ENCODE measurements at regions not wholly inside any gene's neighbourhood (a gene's known extent, or its start where the extent isn't known, plus 50 kb on each side); places are given as distances from the start of the nearest gene placed in this dataset.

GRCh38 chr11:128222245-128222884 lies 365.0 kb downstream of the ETS1 start:
- Histone ChIP-seq H3K4me2 (ENCODE audit: low read length) (no peak overlapping the region), H3F3A (ENCODE audit: control insufficient read depth, insufficient read depth) (no peaks in the 10 kb centered on the region), H3K27me3 (ENCODE audit: control insufficient read depth, low read length) (no peaks in the 10 kb centered on the region), H3K9me3 (ENCODE audit: control insufficient read depth, insufficient read depth, low read length) (no peaks in the 10 kb centered on the region), H3K9me2 (replicated peaks; ENCODE audit: control insufficient read depth, low read length) (no peaks in the 10 kb centered on the region), H3K36me3 (ENCODE audit: control insufficient read depth, low read length) (no peaks in the 10 kb centered on the region), H3K4me1 (ENCODE audit: control insufficient read depth, low read length) (no peaks in the 10 kb centered on the region), H3K79me2 (ENCODE audit: control insufficient read depth, low read length) (no peaks in the 10 kb centered on the region), H3K4me3 (ENCODE audit: low read length) (no peak overlapping the region), H4K20me1 (ENCODE audit: control insufficient read depth, insufficient read depth, low read depth, low read length) (no peaks in the 10 kb centered on the region), H3K27ac (ENCODE audit: low read depth, low read length) (no peak overlapping the region)
- TF ChIP-seq CTCF (IDR thresholded peaks at IDR 0.05; ENCODE audit: low read depth, low read length, poor library complexity, severe bottlenecking) (no peak), EZH2phosphoT487 (IDR thresholded peaks at IDR 0.05; ENCODE audit: borderline replicate concordance, low read length) (no peak)

GRCh38 chr11:128219731-128220120 lies 367.6 kb downstream of the ETS1 start:
- Histone ChIP-seq H3K9me3 (ENCODE audit: control insufficient read depth, insufficient read depth, low read length) (no peaks in the 10 kb centered on the region; the same call in 1 of the 2 replicates), H3F3A (ENCODE audit: control insufficient read depth, insufficient read depth) (no peaks in the 10 kb centered on the region), H3K4me2 (ENCODE audit: low read length) (no peak overlapping the region), H3K9me2 (replicated peaks; ENCODE audit: control insufficient read depth, low read length) (no peaks in the 10 kb centered on the region), H3K27ac (ENCODE audit: low read depth, low read length) (no peak overlapping the region), H3K79me2 (ENCODE audit: control insufficient read depth, low read length) (no peaks in the 10 kb centered on the region), H3K27me3 (ENCODE audit: control insufficient read depth, low read length) (no peaks in the 10 kb centered on the region), H3K4me3 (ENCODE audit: low read length) (no peak overlapping the region), H3K4me1 (ENCODE audit: control insufficient read depth, low read length) (no peaks in the 10 kb centered on the region), H3K36me3 (ENCODE audit: control insufficient read depth, low read length) (no peaks in the 10 kb centered on the region), H4K20me1 (ENCODE audit: control insufficient read depth, insufficient read depth, low read depth, low read length) (no peaks in the 10 kb centered on the region)
- TF ChIP-seq CTCF (IDR thresholded peaks at IDR 0.05; ENCODE audit: low read depth, low read length, poor library complexity, severe bottlenecking) (no peak), EZH2phosphoT487 (IDR thresholded peaks at IDR 0.05; ENCODE audit: borderline replicate concordance, low read length) (no peak)

GRCh38 chr11:128216198-128216597 lies 371.2 kb downstream of the ETS1 start:
- Histone ChIP-seq H3K9me3 (ENCODE audit: control insufficient read depth, insufficient read depth, low read length) (no peaks in the 10 kb centered on the region; the same call in 1 of the 2 replicates), H3K4me1 (ENCODE audit: control insufficient read depth, low read length) (no peaks in the 10 kb centered on the region), H3K36me3 (ENCODE audit: control insufficient read depth, low read length) (no peaks in the 10 kb centered on the region), H4K20me1 (ENCODE audit: control insufficient read depth, insufficient read depth, low read depth, low read length) (no peaks in the 10 kb centered on the region), H3K4me2 (ENCODE audit: low read length) (no peak overlapping the region), H3K79me2 (ENCODE audit: control insufficient read depth, low read length) (no peaks in the 10 kb centered on the region), H3K27ac (ENCODE audit: low read depth, low read length) (no peak overlapping the region), H3K4me3 (ENCODE audit: low read length) (no peak overlapping the region), H3F3A (ENCODE audit: control insufficient read depth, insufficient read depth) (no peaks in the 10 kb centered on the region), H3K27me3 (ENCODE audit: control insufficient read depth, low read length) (no peaks in the 10 kb centered on the region), H3K9me2 (replicated peaks; ENCODE audit: control insufficient read depth, low read length) (no peaks in the 10 kb centered on the region)
- TF ChIP-seq CTCF (IDR thresholded peaks at IDR 0.05; ENCODE audit: low read depth, low read length, poor library complexity, severe bottlenecking) (no peak), EZH2phosphoT487 (IDR thresholded peaks at IDR 0.05; ENCODE audit: borderline replicate concordance, low read length) (no peak)

Data from DOHH2 (cell line).